ENCODE measurements at regions not wholly inside any gene's neighbourhood (a gene's known extent, or its start where the extent isn't known, plus 50 kb on each side); places are given as distances from the start of the nearest gene placed in this dataset.
"Not testable (repeated sequence)": the region's sequence is repeated elsewhere in the genome, so short reads cannot be mapped to it uniquely, and the experiment has no call there.

DNA sequence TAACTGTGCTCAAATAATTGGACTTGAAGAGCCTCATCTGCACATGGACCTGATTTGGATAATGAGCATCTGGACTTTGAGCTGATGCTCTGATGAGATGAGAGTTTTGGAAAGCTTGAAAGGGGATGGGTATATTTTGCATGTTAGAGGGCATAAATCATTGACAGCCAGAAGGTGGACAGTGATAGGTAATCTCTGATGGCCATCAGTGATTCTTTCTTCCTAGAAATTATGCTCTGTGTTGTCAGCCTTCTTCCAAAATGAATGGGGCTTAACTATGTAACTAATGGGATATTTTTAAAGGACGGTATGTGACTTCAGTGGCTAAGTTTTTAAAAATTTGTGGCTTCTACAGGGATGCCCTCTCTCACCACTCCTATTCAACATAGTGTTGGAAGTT is 334.0 kb downstream of the PTTG2 start:
- no peak overlapping the region for H3K4me3 Mint-ChIP-seq
- peaks cover 23% of the 10 kb centered on the region for H3K36me3 Mint-ChIP-seq (ENCODE audit: low read depth)
- H3K9me3 Mint-ChIP-seq, result peaks cover 53% of the 10 kb centered on the region

DNA sequence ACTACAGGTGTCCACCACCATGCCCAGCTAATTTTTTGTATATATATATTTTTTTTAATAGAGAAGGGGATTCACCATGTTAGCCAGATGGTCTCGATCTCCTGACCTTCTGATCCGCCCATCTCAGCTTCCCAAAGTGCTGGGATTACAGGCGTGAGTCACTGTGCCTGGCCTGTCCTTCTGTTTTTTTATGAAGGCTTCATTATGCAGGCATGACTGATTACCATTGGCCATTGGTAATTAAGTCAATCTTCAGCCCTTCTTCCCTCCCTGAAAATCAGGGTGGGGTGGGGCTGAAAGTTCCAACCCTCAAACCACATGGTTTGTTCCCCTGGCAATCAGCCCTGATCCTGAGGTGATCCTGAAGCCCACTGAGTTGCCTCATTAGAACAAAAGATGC is 336.9 kb downstream of the PTTG2 start:
- no peak overlapping the region for H3K4me3 Mint-ChIP-seq
- TF ChIP-seq CTCF (IDR thresholded peaks at IDR 0.05; ENCODE audit: unreplicated experiment in 3 of 3), result no peak
- no peaks in the 10 kb centered on the region for H3K27me3 Mint-ChIP-seq (ENCODE audit: low read depth)
- H3K4me1 Mint-ChIP-seq, result no peaks in the 10 kb centered on the region
- H3K36me3 Mint-ChIP-seq (ENCODE audit: low read depth), result peaks cover 25% of the 10 kb centered on the region
- H3K9me3 Mint-ChIP-seq, result peaks cover 68% of the 10 kb centered on the region
- no peak overlapping the region for H3K27ac Mint-ChIP-seq

More for the DNA sequence above, 334.0 kb downstream of the PTTG2 start:
- no peak overlapping the region for H3K27ac Mint-ChIP-seq
- no peak for TF ChIP-seq CTCF (IDR thresholded peaks at IDR 0.05; ENCODE audit: unreplicated experiment in 3 of 3)
- H3K27me3 Mint-ChIP-seq (ENCODE audit: low read depth), result no peaks in the 10 kb centered on the region
- H3K4me1 Mint-ChIP-seq, result peaks cover 9% of the 10 kb centered on the region

GRCh38 chr4:38298868-38299713 is 338.9 kb downstream of the PTTG2 start:
- Mint-ChIP-seq H3K4me3 (no peak overlapping the region), H3K36me3 (ENCODE audit: low read depth) (peaks cover 22% of the 10 kb centered on the region), H3K9me3 (peaks cover 52% of the 10 kb centered on the region), H3K27me3 (ENCODE audit: low read depth) (no peaks in the 10 kb centered on the region), H3K4me1 (no peaks in the 10 kb centered on the region), H3K27ac (no peak overlapping the region)
- no peak for TF ChIP-seq CTCF (IDR thresholded peaks at IDR 0.05; ENCODE audit: unreplicated experiment in 3 of 3)

- no peaks in the 10 kb centered on the region for H3K27me3 Mint-ChIP-seq (ENCODE audit: low read depth)
- H3K4me3 Mint-ChIP-seq, result no peak overlapping the region
- H3K9me3 Mint-ChIP-seq, result peaks cover 27% of the 10 kb centered on the region
- H3K36me3 Mint-ChIP-seq (ENCODE audit: low read depth), result peaks cover 7% of the 10 kb centered on the region
- H3K27ac Mint-ChIP-seq, result no peak overlapping the region
- TF ChIP-seq CTCF (IDR thresholded peaks at IDR 0.05; ENCODE audit: unreplicated experiment in 3 of 3), result no peak
- no peaks in the 10 kb centered on the region for H3K4me1 Mint-ChIP-seq
These were observed 342.7 kb downstream of the PTTG2 start for GRCh38 chr4:38302910-38303309.

DNA sequence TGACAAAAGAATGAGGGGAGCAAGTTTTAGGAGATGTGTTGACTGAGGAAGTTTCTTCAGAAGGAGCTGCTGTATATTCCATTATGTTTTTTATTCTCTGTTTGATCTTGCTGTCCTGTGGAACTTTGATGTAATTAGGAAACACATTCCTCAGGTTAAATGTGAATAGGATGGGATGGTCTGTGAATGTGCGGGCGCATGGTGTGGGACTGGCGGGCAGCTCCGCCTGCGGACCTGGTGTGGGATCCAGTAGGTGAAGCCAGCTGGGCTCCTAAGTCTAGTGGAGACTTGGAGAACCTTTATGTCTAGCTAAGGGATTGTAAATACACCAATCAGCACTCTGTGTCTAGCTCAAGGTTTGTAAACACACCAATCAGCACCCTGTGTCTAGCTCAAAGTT is 344.3 kb downstream of the PTTG2 start:
- H3K9me3 Mint-ChIP-seq, result peaks cover 13% of the 10 kb centered on the region
- H3K4me3 Mint-ChIP-seq; H3K4me1 Mint-ChIP-seq; H3K36me3 Mint-ChIP-seq (ENCODE audit: low read depth); H3K27ac Mint-ChIP-seq; H3K27me3 Mint-ChIP-seq (ENCODE audit: low read depth): not testable (repeated sequence)

DNA sequence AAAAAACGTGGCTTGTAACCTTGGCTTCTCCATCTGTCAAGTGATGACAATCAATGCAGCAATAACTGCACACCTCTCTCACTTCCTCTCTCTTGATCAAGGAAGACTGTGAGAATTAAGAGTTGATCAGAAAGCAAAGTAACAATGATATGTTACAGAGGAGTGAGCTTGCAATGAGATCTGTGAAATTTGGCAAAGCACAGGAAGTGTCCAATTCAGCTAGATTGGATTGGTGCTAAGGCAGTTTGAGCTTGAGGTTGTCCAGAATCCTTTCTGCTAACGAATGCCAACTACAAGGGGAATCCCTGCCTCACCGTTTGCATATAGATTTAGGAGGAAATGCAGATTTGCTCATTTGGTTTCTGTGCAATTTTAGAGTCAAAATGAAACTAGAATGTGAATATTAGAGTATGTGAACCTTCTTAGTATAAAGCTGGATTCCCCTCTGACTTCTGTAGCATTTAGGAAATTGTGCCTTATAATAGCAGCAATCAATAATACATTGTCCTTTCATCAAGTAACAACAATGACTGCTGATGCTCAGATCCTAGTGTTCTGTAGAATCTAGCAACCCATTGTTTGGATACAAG is 346.4 kb downstream of the PTTG2 start:
- Mint-ChIP-seq H3K4me1 (no peaks in the 10 kb centered on the region), H3K27ac (no peak overlapping the region), H3K36me3 (ENCODE audit: low read depth) (no peaks in the 10 kb centered on the region), H3K27me3 (ENCODE audit: low read depth) (no peaks in the 10 kb centered on the region), H3K9me3 (peaks cover 5% of the 10 kb centered on the region), H3K4me3 (no peak overlapping the region)
- TF ChIP-seq CTCF (IDR thresholded peaks at IDR 0.05; ENCODE audit: unreplicated experiment in 3 of 3), result no peak

Measured in nephron (organoid).